Upper lobe of left lung (tissue), 6 donors: ENCODE measurements at regions not wholly inside any gene's neighbourhood (a gene's known extent, or its start where the extent isn't known, plus 50 kb on each side); places are given as distances from the start of the nearest gene placed in this dataset.

Experiments used
- ATAC-seq, 2 donors: fragments of 200-7000 bp; cut with Tn5 transposase; one replicate each; pipeline ENCODE4 v1.9.1; 2022; ENCODE audit warnings: mild to moderate bottlenecking in 2 of 2, moderate library complexity in 2 of 2; ENCODE audit not compliant: low FRiP score in 2 of 2
- DNase-seq, 2 donors: peaks; one replicate each; pipeline ENCODE4 v3.0.0-alpha.2; 2019 to 2020
- H3K27ac ChIP-seq, 4 donors: fragments of 200-600 bp; sonication (generic); one replicate each; pipeline ENCODE4 v1.5.1; 2016 to 2019
- H3K27me3 ChIP-seq, 4 donors: fragments of 200-600 bp; sonication (generic); one replicate each; pipeline ENCODE4 v1.5.1; 2017 to 2019
- H3K36me3 ChIP-seq, 4 donors: fragments of 200-600 bp; sonication (generic); one replicate each; pipeline ENCODE4 v1.5.1; 2016 to 2019
- H3K4me1 ChIP-seq, 4 donors: fragments of 200-600 bp; sonication (generic); one replicate each; pipeline ENCODE4 v1.5.1; 2018 to 2019
- H3K4me3 ChIP-seq, 4 donors: fragments of 200-600 bp; sonication (generic); one replicate each; pipeline ENCODE4 v1.5.1; 2017 to 2019; ENCODE audit warnings: mild to moderate bottlenecking in 2 of 4, moderate library complexity in 1 of 4
- H3K9me3 ChIP-seq, 4 donors: fragments of 200-600 bp; sonication (generic); one replicate each; pipeline ENCODE4 v1.5.1; 2018 to 2019
- EP300 ChIP-seq, 4 donors: sonication (generic); formaldehyde crosslinking; IDR thresholded peaks; one replicate each; pipeline ENCODE4 v1.5.1; 2017; ENCODE audit warnings: antibody characterized with exemption in 4 of 4, control low read depth in 2 of 4
- POLR2A ChIP-seq, 4 donors: fragments of 450-650 bp; IDR thresholded peaks; one replicate each; pipeline ENCODE4 v1.5.1; 2016 to 2017; ENCODE audit warnings: antibody characterized with exemption in 4 of 4, mild to moderate bottlenecking in 2 of 4
- POLR2AphosphoS5 ChIP-seq, 2 donors: sonication (generic); formaldehyde crosslinking; IDR thresholded peaks; one replicate each; pipeline ENCODE4 v1.5.1; 2017; ENCODE audit warnings: antibody characterized with exemption in 2 of 2
- WGBS, 2 donors: methylation state at CpG; one replicate each; pipeline ENCODE4 v1.1.5; 2017 to 2018; 5-methylcytosine and 5-hydroxymethylcytosine counted together
- TF ChIP-seq, protein P1 (sequence below), 6 experiments: fragments of 450-650 bp in 4 of 6; fragments of 200-600 bp in 2 of 6; sonication (generic) in 2 of 6; IDR thresholded peaks; one replicate each; pipeline ENCODE4 v1.5.1; 2016 to 2019; ENCODE audit warnings: antibody characterized with exemption in 6 of 6
- donor health status: DM: no; HTN: no; CAD: no; lungs with moderate emphysema.
- donor health status: DM: no; HTN: yes; CAD: no; lungs with severe emphysema.

DNA sequence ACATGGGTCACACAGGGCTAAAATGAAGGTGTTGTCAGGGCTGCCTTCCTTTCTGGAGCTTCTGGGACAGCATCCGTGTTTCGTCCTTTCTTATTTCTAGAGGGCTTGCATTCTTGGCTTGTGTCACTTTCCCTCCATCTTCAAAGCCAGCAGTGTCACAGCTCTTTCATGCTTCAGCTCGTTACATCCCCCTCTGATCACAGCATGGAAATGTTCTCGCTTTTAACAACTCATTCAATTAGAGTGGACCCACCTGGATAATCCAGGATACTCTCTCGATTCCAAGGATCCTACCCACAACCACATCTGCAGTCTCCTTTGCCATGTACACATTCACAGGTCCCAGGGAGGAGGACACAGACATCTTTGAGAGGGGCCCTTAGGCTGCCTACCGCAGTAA is 316.2 kb upstream of the FIGN start:
- ATAC-seq (no peak), DNase-seq (no peak)
- TF ChIP-seq POLR2AphosphoS5 (IDR thresholded peaks at IDR 0.05) (no peak), EP300 (IDR thresholded peaks at IDR 0.05) (no peak), POLR2A (IDR thresholded peaks at IDR 0.05) (no peak)
- TF ChIP-seq, protein P1, sequence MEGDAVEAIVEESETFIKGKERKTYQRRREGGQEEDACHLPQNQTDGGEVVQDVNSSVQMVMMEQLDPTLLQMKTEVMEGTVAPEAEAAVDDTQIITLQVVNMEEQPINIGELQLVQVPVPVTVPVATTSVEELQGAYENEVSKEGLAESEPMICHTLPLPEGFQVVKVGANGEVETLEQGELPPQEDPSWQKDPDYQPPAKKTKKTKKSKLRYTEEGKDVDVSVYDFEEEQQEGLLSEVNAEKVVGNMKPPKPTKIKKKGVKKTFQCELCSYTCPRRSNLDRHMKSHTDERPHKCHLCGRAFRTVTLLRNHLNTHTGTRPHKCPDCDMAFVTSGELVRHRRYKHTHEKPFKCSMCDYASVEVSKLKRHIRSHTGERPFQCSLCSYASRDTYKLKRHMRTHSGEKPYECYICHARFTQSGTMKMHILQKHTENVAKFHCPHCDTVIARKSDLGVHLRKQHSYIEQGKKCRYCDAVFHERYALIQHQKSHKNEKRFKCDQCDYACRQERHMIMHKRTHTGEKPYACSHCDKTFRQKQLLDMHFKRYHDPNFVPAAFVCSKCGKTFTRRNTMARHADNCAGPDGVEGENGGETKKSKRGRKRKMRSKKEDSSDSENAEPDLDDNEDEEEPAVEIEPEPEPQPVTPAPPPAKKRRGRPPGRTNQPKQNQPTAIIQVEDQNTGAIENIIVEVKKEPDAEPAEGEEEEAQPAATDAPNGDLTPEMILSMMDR (IDR thresholded peaks at IDR 0.05) = no peak
- 63 to 69% methylated on average over 6 of the region's 6 CpGs for WGBS, 2 donors
- H3K9me3 ChIP-seq = no peaks in the 10 kb centered on the region
- H3K27ac ChIP-seq = no peak overlapping the region
- no peaks in the 10 kb centered on the region for H3K36me3 ChIP-seq
- H3K4me1 ChIP-seq = no peaks in the 10 kb centered on the region
- no peak overlapping the region for H3K4me3 ChIP-seq
- H3K27me3 ChIP-seq = no peaks in the 10 kb centered on the region

DNA sequence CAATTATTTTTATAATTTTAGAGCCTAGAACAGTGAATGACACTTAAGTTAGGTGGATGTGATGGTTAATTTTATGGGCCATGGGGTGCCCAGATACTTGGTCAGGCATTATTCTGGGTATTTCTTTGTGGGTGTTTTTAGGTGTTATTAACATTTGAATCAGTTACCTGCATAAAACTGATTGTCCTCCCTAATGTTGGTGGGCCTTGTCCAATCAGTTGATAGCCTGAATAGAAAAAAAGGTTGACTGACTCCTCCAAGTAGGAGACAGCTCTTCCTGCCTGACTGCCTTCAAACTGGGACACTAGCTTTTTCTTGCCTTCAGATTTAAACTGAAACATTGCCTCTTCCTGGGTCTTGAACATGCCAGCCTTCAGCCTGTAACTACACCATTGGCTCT is 312.9 kb upstream of the FIGN start:
- no peak overlapping the region for H3K27ac ChIP-seq
- ATAC-seq (no peak), DNase-seq (no peak)
- TF ChIP-seq POLR2A (IDR thresholded peaks at IDR 0.05) = no peak
- no peaks in the 10 kb centered on the region for H3K9me3 ChIP-seq
- H3K4me3 ChIP-seq = no peak overlapping the region
- H3K4me1 ChIP-seq = no peaks in the 10 kb centered on the region
- no peaks in the 10 kb centered on the region for H3K36me3 ChIP-seq
- H3K27me3 ChIP-seq = no peaks in the 10 kb centered on the region

DNA sequence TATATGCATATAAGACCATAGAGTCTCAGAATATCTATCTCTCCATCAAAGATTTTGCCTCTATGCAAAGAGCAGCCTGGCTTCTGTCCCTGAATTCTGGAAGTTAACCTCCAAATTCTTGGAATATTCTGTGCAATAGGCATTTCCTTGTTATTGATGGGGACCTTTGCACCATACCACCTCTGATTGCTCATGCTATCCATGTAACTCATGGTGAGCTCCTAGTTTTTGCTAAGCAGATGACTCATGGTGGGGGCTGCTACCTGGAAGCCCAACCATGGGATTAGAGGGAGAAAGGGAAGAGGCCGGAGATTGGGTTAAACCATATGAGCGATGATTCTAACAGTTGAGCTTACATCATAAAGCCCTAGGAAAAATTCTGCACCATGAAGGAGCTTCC is 310.2 kb upstream of the FIGN start:
- Histone ChIP-seq H3K9me3 (peaks cover 0 to 5% (median 0%) of the 10 kb centered on the region in 4 donors), H3K27ac (no peak overlapping the region), H3K4me1 (no peaks in the 10 kb centered on the region), H3K36me3 (no peaks in the 10 kb centered on the region), H3K27me3 (no peaks in the 10 kb centered on the region), H3K4me3 (no peak overlapping the region)
- TF ChIP-seq EP300 (IDR thresholded peaks at IDR 0.05) (no peak), POLR2A (IDR thresholded peaks at IDR 0.05) (no peak), POLR2AphosphoS5 (IDR thresholded peaks at IDR 0.05) (no peak)
- TF ChIP-seq, protein P1 (IDR thresholded peaks at IDR 0.05) = no peak
- 64 to 91% methylated on average over 2 of the region's 2 CpGs for WGBS, 2 donors
- no peak for DNase-seq
- no peak for ATAC-seq

DNA sequence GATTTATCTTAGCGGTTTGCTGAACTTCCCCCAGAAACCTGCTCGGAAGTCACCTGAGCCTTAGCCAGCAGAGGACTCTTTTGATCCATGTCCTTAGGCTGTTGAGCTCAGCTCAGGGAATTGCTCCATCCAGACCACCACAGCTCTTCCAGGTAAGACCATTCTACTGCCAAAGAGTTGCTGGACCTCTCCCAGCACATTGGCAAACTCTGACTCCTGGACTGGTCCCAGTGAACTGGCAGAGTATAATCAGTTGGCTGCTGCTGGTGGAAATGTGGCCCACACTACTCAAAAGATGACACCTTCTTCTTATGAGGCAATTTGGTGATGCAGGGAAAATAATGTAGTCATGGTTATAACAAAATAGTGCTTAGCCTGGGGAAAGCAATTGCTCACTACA is 308.8 kb upstream of the FIGN start:
- peaks cover 0 to 6% (median 0%) of the 10 kb centered on the region in 4 donors for H3K9me3 ChIP-seq
- H3K27ac ChIP-seq = no peak overlapping the region
- no peaks in the 10 kb centered on the region for H3K36me3 ChIP-seq
- peak in 1 of 2 donors; percentile 75 for ATAC-seq
- H3K4me3 ChIP-seq = no peak overlapping the region
- TF ChIP-seq, protein P1 (IDR thresholded peaks at IDR 0.05) = no peak
- no peak for TF ChIP-seq EP300 (IDR thresholded peaks at IDR 0.05)
- TF ChIP-seq POLR2A (IDR thresholded peaks at IDR 0.05) = no peak
- TF ChIP-seq POLR2AphosphoS5 (IDR thresholded peaks at IDR 0.05) = no peak
- no peak for DNase-seq
- WGBS, 2 donors = 87 to 94% methylated on average over 2 of the region's 2 CpGs
- no peaks in the 10 kb centered on the region for H3K27me3 ChIP-seq
- H3K4me1 ChIP-seq = no peaks in the 10 kb centered on the region

DNA sequence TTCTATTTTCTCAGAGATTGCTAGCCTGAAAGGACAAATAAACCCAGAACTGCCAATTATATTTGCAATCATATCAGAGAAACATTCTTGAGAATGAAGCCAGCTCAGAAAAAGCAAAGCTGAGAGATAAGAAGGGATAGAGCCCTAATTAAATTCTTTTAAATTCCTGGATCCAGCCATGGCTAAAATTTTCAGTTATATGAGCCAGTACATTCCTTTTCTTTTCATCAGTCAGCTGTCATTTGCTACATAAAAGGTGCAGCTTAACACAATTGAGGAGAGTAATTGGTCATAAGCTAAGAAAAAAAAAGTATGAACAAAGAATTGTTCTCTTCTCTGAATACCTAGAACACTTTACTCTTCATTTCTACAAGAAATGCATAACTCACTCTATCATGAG is 303.5 kb upstream of the FIGN start:
- TF ChIP-seq, protein P1 (IDR thresholded peaks at IDR 0.05) = no peak
- TF ChIP-seq POLR2AphosphoS5 (IDR thresholded peaks at IDR 0.05) (no peak), POLR2A (IDR thresholded peaks at IDR 0.05) (no peak), EP300 (IDR thresholded peaks at IDR 0.05) (no peak)
- ATAC-seq (no peak), DNase-seq (no peak)
- Histone ChIP-seq H3K27ac (no peak overlapping the region), H3K27me3 (no peaks in the 10 kb centered on the region), H3K36me3 (no peaks in the 10 kb centered on the region), H3K9me3 (peaks cover 0 to 6% (median 0%) of the 10 kb centered on the region in 4 donors), H3K4me1 (no peaks in the 10 kb centered on the region), H3K4me3 (no peak overlapping the region)
